K562 (cell line): ENCODE measurements at regions not wholly inside any gene's neighbourhood (a gene's known extent, or its start where the extent isn't known, plus 50 kb on each side); places are given as distances from the start of the nearest gene placed in this dataset.

Experiments
- ATAC-seq: fragments of 200-7000 bp; cut with Tn5 transposase; 3 replicates; pipeline ENCODE4 v1.9.1; 2020; ENCODE audit warnings: moderate library complexity
- BruUV-seq: library from RNA; stranded (reverse); fragments of 400-500 nt; replicated peaks from 2 replicates; lab custom pipeline; 2021; lab: Mats Ljungman, UMichigan
- CTCF ChIA-PET: fragments of 300-600 bp; formaldehyde crosslinking; extraction: SDS; loops from one replicate; lab custom pipeline; 2021; ENCODE audit warnings: low intra/inter-chr PET ratio; lab: Yijun Ruan, JAX
- POLR2A ChIA-PET: fragments of 300-600, 350-650 bp; sonication (Branson Sonifier 250); formaldehyde crosslinking; extraction: SDS; loops from one replicate; lab custom pipeline; 2021; ENCODE audit warnings: antibody characterized with exemption, inconsistent platforms; lab: Yijun Ruan, JAX
- DNase-seq, 4 experiments: peaks; one replicate each; pipeline versions ENCODE4 v3.0.0 to v3.0.0-alpha.2; 2011 to 2018; ENCODE audit warnings: low spot score in 3 of 4, mixed read lengths in 3 of 4; ENCODE audit errors: extremely low read depth in 1 of 4
- FAIRE-seq: peaks from 2 replicates; lab custom pipeline; 2011; peaks lifted over from hg19 to GRCh38; lab: Jason Lieb, UNC
- H2AFZ ChIP-seq: 2 replicates; pipeline ENCODE4 v1.6.0; 2011; ENCODE audit warnings: low read depth, low read length, control low read depth, inconsistent platforms
- H3K27ac ChIP-seq: fragments of 200-600 bp; 3 replicates; pipeline ENCODE4 v1.8.0; 2011; ENCODE audit warnings: low read depth, mild to moderate bottlenecking, control low read depth, inconsistent platforms, low read length, moderate library complexity, mixed read lengths; ENCODE audit errors: extremely low read depth
- H3K27me3 ChIP-seq, 2 experiments: fragments of 300-600 bp in 1 of 2; 2 replicates in 1 of 2; 3 replicates in 1 of 2; pipeline versions ENCODE4 v1.6.0 to v1.8.0; 2011; ENCODE audit warnings: inconsistent platforms in 2 of 2, low read length in 2 of 2, mild to moderate bottlenecking in 1 of 2, mixed read lengths in 1 of 2, moderate library complexity in 1 of 2; ENCODE audit not compliant: control insufficient read depth in 2 of 2, insufficient read depth in 2 of 2
- H3K36me3 ChIP-seq: fragments of 300-600 bp; 3 replicates; pipeline ENCODE4 v1.8.0; 2011; ENCODE audit warnings: mild to moderate bottlenecking, low read length, inconsistent platforms; ENCODE audit not compliant: control insufficient read depth, insufficient read depth
- H3K4me1 ChIP-seq, 2 experiments: fragments of 200-600 bp in 1 of 2; replicated peaks in 1 of 2; 2 replicates in 1 of 2; 3 replicates in 1 of 2; pipeline versions ENCODE4 v1.5.1 to v1.8.0; 2011; ENCODE audit warnings: inconsistent platforms in 2 of 2, low read length in 2 of 2, mild to moderate bottlenecking in 1 of 2, mixed read lengths in 1 of 2, moderate library complexity in 1 of 2; ENCODE audit not compliant: control insufficient read depth in 2 of 2, insufficient read depth in 2 of 2
- H3K4me2 ChIP-seq: 2 replicates; pipeline ENCODE4 v1.6.1; 2011; ENCODE audit warnings: low read length, control low read depth, inconsistent platforms, mixed read lengths; ENCODE audit not compliant: insufficient read depth
- H3K4me3 ChIP-seq: fragments of 200-600 bp; sonication (generic), shearing (Covaris generic); 2 replicates; pipeline ENCODE4 v1.5.1; 2016; ENCODE audit warnings: control low read depth, inconsistent platforms
- H3K79me2 ChIP-seq: fragments of 200-600 bp; 3 replicates; pipeline ENCODE4 v1.8.0; 2011; ENCODE audit warnings: low read length, inconsistent platforms; ENCODE audit not compliant: control insufficient read depth, insufficient read depth
- H3K9ac ChIP-seq, 2 experiments: 2 replicates each; pipeline versions ENCODE4 v1.6.0 to v1.6.1; 2011; ENCODE audit warnings: low read depth in 2 of 2, low read length in 2 of 2, control low read depth in 1 of 2, inconsistent platforms in 1 of 2, mild to moderate bottlenecking in 1 of 2, mixed read lengths in 1 of 2; ENCODE audit not compliant: insufficient read depth in 1 of 2
- H3K9me1 ChIP-seq: one replicate; pipeline ENCODE4 v1.6.0; 2011; ENCODE audit warnings: inconsistent platforms, mild to moderate bottlenecking, low read length, moderate library complexity; ENCODE audit not compliant: control insufficient read depth, insufficient read depth
- H3K9me3 ChIP-seq: replicated peaks from 2 replicates; pipeline ENCODE4 v1.5.1; 2011; ENCODE audit warnings: low read depth, low read length, inconsistent platforms; ENCODE audit not compliant: control insufficient read depth, insufficient read depth
- H4K20me1 ChIP-seq: replicated peaks from 2 replicates; pipeline ENCODE4 v1.6.1; 2011; ENCODE audit warnings: low read length, inconsistent platforms, mixed read lengths; ENCODE audit not compliant: control insufficient read depth, insufficient read depth
- BMI1 ChIP-seq: fragments of 150-350 bp; IDR thresholded peaks from 2 replicates; pipeline ENCODE4 v1.6.1; 2014; ENCODE audit warnings: low read length
- CHD1 ChIP-seq: fragments of 200-600 bp; sonication (generic); IDR thresholded peaks from one replicate; pipeline ENCODE4 v1.6.1; 2012; ENCODE audit warnings: mild to moderate bottlenecking, moderate library complexity, low read length, inconsistent platforms
- DMBX1 ChIP-seq: fragments of 250-450 bp; sonication (Bioruptor Pico); IDR thresholded peaks from 2 replicates; pipeline ENCODE4 v1.8.0; 2022; ENCODE audit warnings: inconsistent platforms, mild to moderate bottlenecking, moderate library complexity, borderline replicate concordance
- ELF2 ChIP-seq: fragments of 250-450 bp; sonication (Bioruptor Pico); IDR thresholded peaks from 2 replicates; pipeline ENCODE4 v1.5.0; 2021; ENCODE audit warnings: mild to moderate bottlenecking
- EP300 ChIP-seq: IDR thresholded peaks from 2 replicates; pipeline ENCODE4 v1.6.1; 2012; ENCODE audit warnings: low read length, improper control_type of control experiment
- GATAD2A ChIP-seq: fragments of 450-650 bp; IDR thresholded peaks from 2 replicates; pipeline ENCODE4 v1.6.1; 2017
- NR2F6 ChIP-seq: fragments of 450-650 bp; formaldehyde crosslinking; IDR thresholded peaks from 2 replicates; pipeline ENCODE4 v1.4.0; 2020; ENCODE audit warnings: mild to moderate bottlenecking
- POU5F1 ChIP-seq: fragments of 150-350 bp; IDR thresholded peaks from 2 replicates; pipeline ENCODE4 v1.6.1; 2014; ENCODE audit warnings: borderline replicate concordance, low read length, low read depth, mild to moderate bottlenecking; ENCODE audit not compliant: partially characterized antibody
- SLC30A9 ChIP-seq: fragments of 250-450 bp; sonication (Bioruptor Pico); IDR thresholded peaks from 2 replicates; pipeline ENCODE4 v1.8.0; 2022; ENCODE audit warnings: mild to moderate bottlenecking, moderate library complexity
- SMARCA5 ChIP-seq: fragments of 450-650 bp; IDR thresholded peaks from 2 replicates; pipeline ENCODE4 v1.6.1; 2016
- SMARCC2 ChIP-seq: fragments of 450-650 bp; IDR thresholded peaks from 2 replicates; pipeline ENCODE4 v1.6.1; 2017; ENCODE audit warnings: antibody characterized with exemption, moderate library complexity, mild to moderate bottlenecking, low read depth
- TAF7 ChIP-seq: fragments of 450-650 bp; IDR thresholded peaks from 2 replicates; pipeline ENCODE4 v1.6.1; 2016; ENCODE audit warnings: missing genetic modification characterization, missing compliant biosample characterization
- TCFL5 ChIP-seq: fragments of 250-450 bp; sonication (Bioruptor Pico); conservative IDR thresholded peaks from 2 replicates; pipeline ENCODE4 v1.6.1; 2021; ENCODE audit warnings: mild to moderate bottlenecking, moderate library complexity, matching md5 sums
- ZFX ChIP-seq: sonication (generic); formaldehyde crosslinking; IDR thresholded peaks from 2 replicates; pipeline ENCODE4 v1.8.0; 2022; ENCODE audit warnings: mild to moderate bottlenecking, missing genetic modification reagents, moderate library complexity
- ZNF24 ChIP-seq: fragments of 450-650 bp; IDR thresholded peaks from 2 replicates; pipeline ENCODE4 v1.6.1; 2016
- ZNF324 ChIP-seq: fragments of 250-450 bp; sonication (Bioruptor Pico); IDR thresholded peaks from 2 replicates; pipeline ENCODE4 v1.4.0; 2020; ENCODE audit warnings: mild to moderate bottlenecking
- WGBS: fragments of 100-300 bp; shearing (Covaris generic); methylation state at CpG from one replicate; pipeline ENCODE4 v1.1.6; 2016; ENCODE audit warnings: low coverage, mixed read lengths; ENCODE audit not compliant: insufficient coverage; ENCODE audit errors: missing lambda C conversion rate; 5-methylcytosine and 5-hydroxymethylcytosine counted together
- in situ Hi-C: fragments of 300-500 bp; cut with MboI; formaldehyde crosslinking; loops from 4 replicates; pipeline ENCODE4 v1.15.0; 2018; ENCODE audit warnings: inconsistent platforms, mixed read lengths
- intact Hi-C: fragments of 100-400 bp; cut with micrococcal nuclease; formaldehyde crosslinking; loops from 2 replicates; pipeline ENCODE4 v1.14.2; 2022
- TF ChIP-seq, protein P1 (sequence below): sonication (generic); formaldehyde crosslinking; IDR thresholded peaks from 2 replicates; pipeline ENCODE4 v1.8.1; 2023; ENCODE audit warnings: mild to moderate bottlenecking, missing genetic modification reagents
- TF ChIP-seq, protein P2 (sequence below): IDR thresholded peaks from 2 replicates; pipeline ENCODE4 v1.6.1; 2016; ENCODE audit warnings: missing genetic modification characterization, missing compliant biosample characterization

DNA sequence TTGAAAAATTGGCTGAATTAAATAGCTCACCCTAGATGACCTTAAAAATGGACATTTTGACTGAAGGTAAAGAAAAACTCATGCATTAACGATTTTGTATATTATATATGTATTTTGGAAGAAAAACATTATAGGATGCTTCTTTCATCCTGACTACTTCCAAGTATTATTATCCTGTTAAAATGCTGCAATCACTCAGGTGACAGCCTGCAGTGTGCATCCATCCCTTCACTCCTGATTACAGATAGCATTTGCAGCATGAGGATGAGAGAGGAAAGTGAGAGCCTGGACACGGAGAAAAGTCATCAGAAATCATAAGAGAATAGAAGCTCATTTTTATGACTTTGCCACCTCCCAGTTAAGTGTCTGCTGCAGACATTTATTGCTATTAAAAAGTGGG, 1055.6 kb downstream of the PCDH17 start:
- CTCF ChIA-PET: no interaction called here
- BruUV-seq: no TSS peak
- in situ Hi-C loops: no loop called here

More for the DNA sequence above, 1055.6 kb downstream of the PCDH17 start:
- intact Hi-C loops: no loop called here
- TF ChIP-seq SLC30A9 (CRISPR knock-in tag) (no peak), NR2F6 (no peak), GATAD2A (no peak), ZNF324 (CRISPR knock-in tag) (no peak), CHD1 (no peak), ZNF24 (no peak), EP300 (no peak), ZFX (CRISPR knock-in tag) (no peak), SMARCC2 (no peak), TCFL5 (CRISPR knock-in tag) (no peak), ELF2 (no peak), BMI1 (no peak), TAF7 (tag) (no peak), DMBX1 (CRISPR knock-in tag) (no peak), POU5F1 (no peak), SMARCA5 (no peak)
- TF ChIP-seq, protein P1, sequence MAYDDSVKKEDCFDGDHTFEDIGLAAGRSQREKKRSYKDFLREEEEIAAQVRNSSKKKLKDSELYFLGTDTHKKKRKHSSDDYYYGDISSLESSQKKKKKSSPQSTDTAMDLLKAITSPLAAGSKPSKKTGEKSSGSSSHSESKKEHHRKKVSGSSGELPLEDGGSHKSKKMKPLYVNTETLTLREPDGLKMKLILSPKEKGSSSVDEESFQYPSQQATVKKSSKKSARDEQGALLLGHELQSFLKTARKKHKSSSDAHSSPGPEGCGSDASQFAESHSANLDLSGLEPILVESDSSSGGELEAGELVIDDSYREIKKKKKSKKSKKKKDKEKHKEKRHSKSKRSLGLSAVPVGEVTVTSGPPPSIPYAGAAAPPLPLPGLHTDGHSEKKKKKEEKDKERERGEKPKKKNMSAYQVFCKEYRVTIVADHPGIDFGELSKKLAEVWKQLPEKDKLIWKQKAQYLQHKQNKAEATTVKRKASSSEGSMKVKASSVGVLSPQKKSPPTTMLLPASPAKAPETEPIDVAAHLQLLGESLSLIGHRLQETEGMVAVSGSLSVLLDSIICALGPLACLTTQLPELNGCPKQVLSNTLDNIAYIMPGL (CRISPR knock-in tag): no peak
- TF ChIP-seq, protein P2, sequence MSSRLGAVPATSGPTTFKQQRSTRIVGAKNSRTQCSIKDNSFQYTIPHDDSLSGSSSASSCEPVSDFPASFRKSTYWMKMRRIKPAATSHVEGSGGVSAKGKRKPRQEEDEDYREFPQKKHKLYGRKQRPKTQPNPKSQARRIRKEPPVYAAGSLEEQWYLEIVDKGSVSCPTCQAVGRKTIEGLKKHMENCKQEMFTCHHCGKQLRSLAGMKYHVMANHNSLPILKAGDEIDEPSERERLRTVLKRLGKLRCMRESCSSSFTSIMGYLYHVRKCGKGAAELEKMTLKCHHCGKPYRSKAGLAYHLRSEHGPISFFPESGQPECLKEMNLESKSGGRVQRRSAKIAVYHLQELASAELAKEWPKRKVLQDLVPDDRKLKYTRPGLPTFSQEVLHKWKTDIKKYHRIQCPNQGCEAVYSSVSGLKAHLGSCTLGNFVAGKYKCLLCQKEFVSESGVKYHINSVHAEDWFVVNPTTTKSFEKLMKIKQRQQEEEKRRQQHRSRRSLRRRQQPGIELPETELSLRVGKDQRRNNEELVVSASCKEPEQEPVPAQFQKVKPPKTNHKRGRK (tag): no peak
- TF ChIP-seq, all 486 proteins: peak for 0
- Histone ChIP-seq H3K9me3 (no peaks in the 10 kb centered on the region), H3K9me1 (no peaks in the 10 kb centered on the region), H3K27me3 (no peaks in the 10 kb centered on the region), H3K9ac (no peak overlapping the region), H3K4me2 (no peak overlapping the region), H3K27ac (no peak overlapping the region), H3K36me3 (no peaks in the 10 kb centered on the region), H3K4me3 (no peak overlapping the region), H3K4me1 (no peaks in the 10 kb centered on the region), H2AFZ (no peak overlapping the region), H3K79me2 (no peaks in the 10 kb centered on the region), H4K20me1 (no peaks in the 10 kb centered on the region)
- POLR2A ChIA-PET: no interaction called here
- 0% methylated on average over 2 of the region's 2 CpGs for WGBS
- DNase-seq: no peak
- ATAC-seq: no peak
- no peak for FAIRE-seq
